HG02981 (cell line): ENCODE measurements at regions not wholly inside any gene's neighbourhood (a gene's known extent, or its start where the extent isn't known, plus 50 kb on each side); places are given as distances from the start of the nearest gene placed in this dataset.

Source experiments
- ATAC-seq: cut with Tn5 transposase; IDR thresholded peaks from one replicate; pipeline ENCODE4 v1.9.1; 2021; ENCODE audit warnings: mild to moderate bottlenecking, moderate library complexity; ENCODE audit not compliant: unreplicated experiment

GRCh38 chr9:134214386-134214765 is 50.0 kb upstream of the RNU6ATAC start:
- ATAC-seq, result no peak

DNA sequence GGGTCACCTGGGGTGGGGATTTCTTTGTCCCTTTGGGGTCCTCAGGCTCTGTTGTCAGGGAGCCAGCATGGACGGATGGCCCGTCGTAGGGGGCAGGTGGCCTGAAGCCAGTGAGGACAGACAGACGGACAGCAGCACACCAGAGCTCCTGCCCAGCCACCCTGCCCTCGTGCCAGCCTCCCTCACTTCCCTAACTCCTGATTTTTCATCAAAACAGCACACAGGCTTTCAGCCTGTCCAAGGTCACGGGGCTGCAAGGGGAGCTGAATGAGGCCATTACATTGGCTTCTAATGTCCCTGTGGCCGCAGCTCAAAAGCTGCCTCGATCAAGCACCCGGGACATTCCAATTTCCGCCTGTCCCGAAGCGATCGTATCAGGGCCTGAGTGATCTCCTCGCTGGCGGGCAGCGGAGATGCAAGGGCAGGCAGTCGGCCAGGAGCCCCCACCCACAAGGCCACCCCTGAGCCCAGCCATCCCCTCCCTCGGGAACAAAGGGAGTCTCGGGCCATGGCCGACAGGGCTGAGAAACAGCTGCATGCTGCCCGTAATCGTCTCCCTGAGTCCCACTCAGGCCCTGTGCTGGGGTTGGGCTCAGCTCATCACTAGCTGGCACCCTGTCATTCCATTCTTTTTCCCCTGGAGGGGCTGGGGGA is 50.5 kb upstream of the RNU6ATAC start:
- no peak for ATAC-seq

- ATAC-seq, result no peak
Observed at GRCh38 chr9:134215420-134215698, 51.0 kb upstream of the RNU6ATAC start.

GRCh38 chr9:134215699-134216448 is 51.5 kb upstream of the RNU6ATAC start:
- ATAC-seq, result no peak

- no peak for ATAC-seq
Observed at GRCh38 chr9:134216449-134216951, 52.1 kb upstream of the RNU6ATAC start.

GRCh38 chr9:134216961-134217360 is 52.6 kb upstream of the RNU6ATAC start:
- no peak for ATAC-seq

DNA sequence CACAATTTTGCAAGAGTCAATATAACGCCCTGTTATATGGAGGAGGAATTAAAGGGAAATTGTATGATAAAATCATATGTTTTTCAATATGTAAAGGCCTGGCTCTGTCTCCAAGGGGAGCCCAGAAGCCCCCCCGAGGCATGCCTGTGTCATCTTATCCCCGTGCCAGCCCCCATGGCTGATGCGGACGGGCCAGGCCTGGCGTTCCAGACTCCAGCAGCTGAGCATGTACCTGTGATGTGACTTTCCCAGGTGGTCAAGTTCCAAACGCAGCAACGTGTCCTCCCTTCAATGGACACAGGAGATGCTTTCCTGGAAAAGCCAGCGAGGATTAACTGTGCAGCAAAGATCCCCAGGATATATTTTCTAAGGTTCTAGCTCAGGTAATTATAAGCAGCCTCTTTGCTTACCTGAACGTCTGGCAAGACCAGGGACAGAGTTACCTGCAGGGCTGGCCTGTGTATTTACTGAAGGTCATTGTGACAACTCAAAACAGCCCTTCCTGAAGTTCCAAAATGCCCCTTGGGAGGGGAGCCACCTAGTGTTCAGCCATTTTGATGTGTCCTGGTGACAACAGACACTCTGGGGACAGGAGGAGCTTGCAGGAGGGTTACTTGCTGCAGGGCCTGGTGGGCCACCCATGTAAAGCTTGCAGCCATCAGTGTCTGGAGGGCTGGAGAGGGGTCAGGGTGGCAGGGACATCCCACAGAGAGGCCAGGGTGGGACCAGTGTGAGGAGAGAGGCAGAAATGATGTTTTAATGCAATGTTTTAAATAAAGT is 53.3 kb upstream of the RNU6ATAC start:
- ATAC-seq, result no peak

DNA sequence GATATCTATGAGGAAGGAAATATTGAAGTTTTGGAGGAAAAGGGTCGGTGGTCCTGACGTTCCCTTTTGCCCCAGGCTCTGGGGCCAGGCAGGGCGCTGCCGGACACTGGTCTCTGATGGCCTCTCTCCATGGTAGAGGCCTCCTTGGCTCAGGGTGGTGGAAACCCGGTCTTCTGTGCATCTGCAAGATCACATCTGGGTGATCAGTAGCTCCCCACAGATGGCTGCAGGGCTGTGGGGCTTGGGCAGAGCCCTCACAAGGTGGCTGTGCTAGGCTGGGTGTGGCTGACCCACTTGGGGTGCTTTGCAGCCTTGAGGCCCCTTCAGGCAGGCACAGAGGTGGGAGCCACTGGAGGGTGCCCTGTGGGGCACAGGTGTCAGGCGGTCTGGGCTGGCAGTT is 53.9 kb upstream of the RNU6ATAC start:
- ATAC-seq, result no peak

DNA sequence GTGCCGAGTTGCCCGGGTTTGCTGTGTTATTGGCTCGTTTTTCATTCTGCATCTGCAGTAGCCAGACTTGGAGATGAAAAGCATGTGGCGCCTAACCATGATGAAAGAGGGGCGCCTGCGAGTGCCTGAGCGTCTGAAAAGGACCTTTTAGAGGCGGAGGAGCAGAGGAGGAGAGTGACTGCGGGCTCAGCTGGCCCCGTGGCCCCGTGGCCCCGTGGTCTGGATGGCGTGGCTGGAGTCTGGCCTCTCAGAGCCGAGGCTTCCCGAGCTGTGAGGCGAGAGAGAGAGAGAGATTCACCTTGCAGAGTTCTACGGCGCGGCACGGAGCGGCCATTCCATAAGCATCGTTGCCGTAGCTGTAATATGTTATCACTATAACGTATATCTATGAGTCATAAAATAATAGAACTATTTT is 55.3 kb upstream of the RNU6ATAC start:
- no peak for ATAC-seq

GRCh38 chr9:134220311-134220710 is 55.9 kb upstream of the RNU6ATAC start:
- no peak for ATAC-seq

- no peak for ATAC-seq
Observed at GRCh38 chr9:134221273-134222017, 57.1 kb upstream of the RNU6ATAC start.

GRCh38 chr9:134222018-134222573 is 57.7 kb upstream of the RNU6ATAC start:
- ATAC-seq, result no peak

- no peak for ATAC-seq
Observed at GRCh38 chr9:134223091-134223490, 58.7 kb upstream of the RNU6ATAC start.

GRCh38 chr9:134223591-134224122 is 59.3 kb upstream of the RNU6ATAC start:
- ATAC-seq, result no peak

DNA sequence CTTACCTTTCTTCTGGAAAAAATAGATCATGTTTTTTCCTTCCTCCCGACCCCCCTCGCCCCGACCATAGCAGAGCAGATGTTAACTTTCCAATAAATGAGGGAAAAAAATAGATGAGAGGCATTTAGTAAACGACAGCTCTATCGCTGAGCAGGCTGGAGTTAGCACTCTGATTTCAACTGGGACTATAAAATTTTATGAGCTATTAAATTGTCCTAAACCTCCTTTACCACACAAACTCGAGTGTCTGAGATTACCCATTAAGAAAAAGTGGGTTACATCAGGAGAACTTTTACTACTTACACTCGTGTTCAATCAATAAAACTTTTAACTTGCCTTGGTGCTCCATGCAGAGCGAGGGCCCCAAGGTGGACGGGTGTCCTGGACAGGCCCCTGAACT is 59.8 kb upstream of the RNU6ATAC start:
- ATAC-seq, result no peak

GRCh38 chr9:134224567-134225093 is 60.3 kb upstream of the RNU6ATAC start:
- no peak for ATAC-seq

- no peak for ATAC-seq
Observed at GRCh38 chr9:134225186-134225585, 60.8 kb upstream of the RNU6ATAC start.

GRCh38 chr9:134225816-134226215 is 61.5 kb upstream of the RNU6ATAC start:
- ATAC-seq, result no peak

DNA sequence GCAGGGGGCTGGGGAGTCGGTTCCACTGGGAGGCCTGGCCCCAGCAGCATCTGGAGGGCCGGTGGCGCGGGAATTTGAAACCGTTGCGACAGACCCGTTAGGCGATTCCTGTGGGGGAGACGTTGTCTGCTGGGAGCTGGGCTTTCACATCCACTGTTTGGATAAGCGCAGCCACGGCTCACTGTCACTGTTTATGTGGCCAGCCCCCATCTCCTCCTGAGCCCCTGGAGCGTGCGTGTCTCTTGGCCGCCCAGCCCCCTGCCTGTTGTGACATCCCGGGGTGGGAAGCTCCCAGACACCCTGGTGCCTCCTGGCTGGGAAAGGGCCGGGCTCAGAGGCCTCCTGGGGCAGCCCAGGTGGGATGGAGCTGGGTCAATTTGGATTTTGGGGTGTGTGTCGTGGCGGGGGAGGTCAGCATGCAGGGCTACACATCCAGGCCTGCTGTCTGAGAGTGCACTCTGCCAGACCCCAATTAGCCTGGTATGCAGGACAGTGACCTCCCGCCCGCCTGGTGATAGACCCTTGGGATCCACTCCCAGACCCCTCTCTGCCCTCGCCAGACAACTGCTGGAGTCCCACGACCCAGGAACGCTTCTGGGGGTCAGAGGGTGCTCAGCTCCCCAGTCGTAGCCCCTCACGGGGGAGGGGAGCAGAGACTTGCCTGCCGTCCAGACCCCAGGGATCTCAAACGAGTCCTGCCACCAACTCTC is 62.0 kb upstream of the RNU6ATAC start:
- no peak for ATAC-seq
